Gastroesophageal sphincter (tissue), 4 donors: ENCODE measurements at regions not wholly inside any gene's neighbourhood (a gene's known extent, or its start where the extent isn't known, plus 50 kb on each side); places are given as distances from the start of the nearest gene placed in this dataset.

Source experiments
- ATAC-seq: fragments of 150-250 bp; one replicate; pipeline ENCODE4 v1.9.1; 2016; ENCODE audit warnings: mild to moderate bottlenecking, moderate library complexity
- H3K27ac ChIP-seq, 4 donors: fragments of 200-600 bp; sonication (generic) in 3 of 4; 1 replicate in 3 of 4; 2 replicates in 1 of 4; pipeline ENCODE4 v1.5.1; 2016 to 2019
- H3K27me3 ChIP-seq: fragments of 200-600 bp; sonication (generic); one replicate; pipeline ENCODE4 v1.5.1; 2019
- H3K36me3 ChIP-seq, 2 donors: fragments of 200-600 bp; sonication (generic); one replicate each; pipeline ENCODE4 v1.5.1; 2019; ENCODE audit warnings: control low read depth in 1 of 2
- H3K4me1 ChIP-seq, 3 donors: fragments of 200-600 bp; sonication (generic); 1 replicate in 2 of 3; 2 replicates in 1 of 3; pipeline ENCODE4 v1.5.1; 2016 to 2019; ENCODE audit warnings: control low read depth in 2 of 3
- H3K4me3 ChIP-seq, 2 donors: fragments of 200-600 bp; sonication (generic); one replicate each; pipeline ENCODE4 v1.5.1; 2019; ENCODE audit warnings: mild to moderate bottlenecking in 1 of 2, moderate library complexity in 1 of 2
- H3K9me3 ChIP-seq, 3 donors: fragments of 200-600 bp; sonication (generic); one replicate each; pipeline ENCODE4 v1.5.1; 2017 to 2019; ENCODE audit warnings: control low read depth in 2 of 3
- CTCF ChIP-seq, 4 experiments: fragments of 200-600 bp in 2 of 4; fragments of 450-650 bp in 2 of 4; sonication (generic) in 1 of 4; IDR thresholded peaks; one replicate each; pipeline ENCODE4 v1.5.1; 2017 to 2019; ENCODE audit warnings: antibody characterized with exemption in 4 of 4, mild to moderate bottlenecking in 2 of 4, moderate library complexity in 2 of 4
- EP300 ChIP-seq: sonication (generic); formaldehyde crosslinking; IDR thresholded peaks from one replicate; pipeline ENCODE4 v1.6.1; 2017; ENCODE audit warnings: antibody characterized with exemption, mild to moderate bottlenecking
- POLR2A ChIP-seq, 2 donors: fragments of 450-650 bp; IDR thresholded peaks; one replicate each; pipeline ENCODE4 v1.6.1; 2017; ENCODE audit warnings: antibody characterized with exemption in 2 of 2, mild to moderate bottlenecking in 2 of 2, moderate library complexity in 1 of 2
- POLR2AphosphoS5 ChIP-seq: sonication (generic); formaldehyde crosslinking; IDR thresholded peaks from one replicate; pipeline ENCODE4 v1.6.1; 2017; ENCODE audit warnings: antibody characterized with exemption
- WGBS, 2 donors: methylation state at CpG; one replicate each; pipeline ENCODE4 v1.1.5; 2018; ENCODE audit warnings: low coverage in 1 of 2; 5-methylcytosine and 5-hydroxymethylcytosine counted together

GRCh38 chr18:24757134-24757533 is 296.7 kb downstream of the HRH4 start:
- H3K9me3 ChIP-seq: peaks cover 0 to 13% (median 0%) of the 10 kb centered on the region in 3 donors
- H3K4me3 ChIP-seq: no peak overlapping the region
- TF ChIP-seq POLR2AphosphoS5 (no peak), CTCF (IDR thresholded peaks at IDR 0.05) (no peak), EP300 (no peak)
- H3K27me3 ChIP-seq: no peaks in the 10 kb centered on the region
- ATAC-seq: no peak
- no peaks in the 10 kb centered on the region for H3K36me3 ChIP-seq
- no peak overlapping the region for H3K27ac ChIP-seq
- no peaks in the 10 kb centered on the region for H3K4me1 ChIP-seq

- Histone ChIP-seq H3K9me3 (peaks cover 0 to 13% (median 0%) of the 10 kb centered on the region in 3 donors), H3K27ac (no peak overlapping the region), H3K27me3 (no peaks in the 10 kb centered on the region), H3K4me3 (no peak overlapping the region), H3K36me3 (no peaks in the 10 kb centered on the region), H3K4me1 (peaks cover 0 to 17% (median 0%) of the 10 kb centered on the region in 3 donors)
- TF ChIP-seq POLR2AphosphoS5 (no peak), CTCF (IDR thresholded peaks at IDR 0.05) (no peak), EP300 (no peak), POLR2A (IDR thresholded peaks at IDR 0.05) (no peak)
- ATAC-seq: no peak
Observed at GRCh38 chr18:24761765-24762164, 301.3 kb downstream of the HRH4 start.

- peaks cover 0 to 17% (median 0%) of the 10 kb centered on the region in 3 donors for H3K4me1 ChIP-seq
- H3K4me3 ChIP-seq: no peak overlapping the region
- H3K36me3 ChIP-seq: no peaks in the 10 kb centered on the region
- H3K27ac ChIP-seq: no peak overlapping the region
- H3K27me3 ChIP-seq: no peaks in the 10 kb centered on the region
- no peak for TF ChIP-seq CTCF (IDR thresholded peaks at IDR 0.05)
- 57% methylated on average over 1 of the region's 1 CpG; no CpG with 5 or more reads in 1 of the 2 donors for WGBS, 2 donors
- peaks cover 0 to 13% (median 0%) of the 10 kb centered on the region in 3 donors for H3K9me3 ChIP-seq
- ATAC-seq: no peak
Observed at GRCh38 chr18:24762511-24762910, 302.1 kb downstream of the HRH4 start.

GRCh38 chr18:24763765-24764513 is 303.5 kb downstream of the HRH4 start:
- Histone ChIP-seq H3K9me3 (peaks cover 0 to 13% (median 0%) of the 10 kb centered on the region in 3 donors), H3K4me1 (peaks cover 0 to 17% (median 0%) of the 10 kb centered on the region in 3 donors), H3K36me3 (no peaks in the 10 kb centered on the region), H3K4me3 (no peak overlapping the region), H3K27ac (no peak overlapping the region), H3K27me3 (no peaks in the 10 kb centered on the region)
- WGBS, 2 donors: 32 to 37% methylated on average over 5 of the region's 6 CpGs
- no peak for TF ChIP-seq EP300
- TF ChIP-seq POLR2AphosphoS5: peak; percentile 41
- no peak for ATAC-seq

GRCh38 chr18:24764766-24765165 is 304.3 kb downstream of the HRH4 start:
- WGBS, 2 donors: 67 to 78% methylated on average over 1 to 5 of the region's 5 CpGs
- H3K9me3 ChIP-seq: peaks cover 0 to 13% (median 0%) of the 10 kb centered on the region in 3 donors
- TF ChIP-seq CTCF (IDR thresholded peaks at IDR 0.05) (no peak), POLR2A (IDR thresholded peaks at IDR 0.05) (no peak), EP300 (no peak), POLR2AphosphoS5 (no peak)
- ATAC-seq: no peak
- no peak overlapping the region for H3K27ac ChIP-seq
- no peaks in the 10 kb centered on the region for H3K27me3 ChIP-seq
- no peak overlapping the region for H3K4me3 ChIP-seq
- peaks cover 0 to 17% (median 0%) of the 10 kb centered on the region in 3 donors for H3K4me1 ChIP-seq
- H3K36me3 ChIP-seq: no peaks in the 10 kb centered on the region
